ENCODE measurements at regions not wholly inside any gene's neighbourhood (a gene's known extent, or its start where the extent isn't known, plus 50 kb on each side); places are given as distances from the start of the nearest gene placed in this dataset.
A peak's percentile ranks its signal among the peaks of the same experiment; 100 is the strongest.

DNA sequence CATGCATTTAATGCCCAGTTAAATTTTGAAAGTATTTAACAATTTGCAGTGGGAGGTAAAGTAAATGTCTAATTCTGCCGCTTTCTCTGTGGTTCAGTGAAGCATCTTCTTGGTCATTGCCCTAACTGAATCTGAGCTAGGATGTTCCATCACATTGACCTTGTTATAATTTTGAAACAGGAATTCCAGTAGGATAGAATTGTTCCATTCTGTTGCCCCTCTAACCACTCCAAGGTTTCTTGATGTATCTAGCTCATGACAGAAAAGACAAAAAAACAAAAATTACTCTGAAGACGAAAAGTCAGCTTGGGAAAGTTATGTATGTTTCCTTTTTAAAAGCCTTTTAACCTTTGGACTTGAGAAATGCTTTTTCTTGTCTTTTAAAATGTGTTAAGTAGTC lies 297.0 kb upstream of the FAT1 start:
- Histone ChIP-seq H3K4me3 (ENCODE audit: low read depth, low read length) (no peak overlapping the region), H3K27ac (ENCODE audit: extremely low read depth, low read depth, low read length) (no peak overlapping the region), H3K9me3 (ENCODE audit: control insufficient read depth, insufficient read depth, low read depth, low read length) (no peaks in the 10 kb centered on the region), H3K4me1 (ENCODE audit: control insufficient read depth, insufficient read depth, low read length) (no peaks in the 10 kb centered on the region), H3K36me3 (ENCODE audit: control insufficient read depth in 2 of 2, insufficient read depth in 1 of 2, low read length in 2 of 2) (no peaks in the 10 kb centered on the region)
- TF ChIP-seq ZFP37 (tag by site-specific recombination; IDR thresholded peaks at IDR 0.05), result no peak
- no peak for TF ChIP-seq ZNF785 (tag by site-specific recombination; IDR thresholded peaks at IDR 0.05)
- no peak for TF ChIP-seq PRDM4 (tag by site-specific recombination; IDR thresholded peaks at IDR 0.05)
- no peak for TF ChIP-seq BCL11B (tag by site-specific recombination; IDR thresholded peaks at IDR 0.05; ENCODE audit: low read depth)
- no peak for TF ChIP-seq ZNF660 (tag by site-specific recombination; IDR thresholded peaks at IDR 0.05)
- TF ChIP-seq ZNF169 (tag by site-specific recombination; IDR thresholded peaks at IDR 0.05), result no peak
- no peak for TF ChIP-seq ZNF221 (tag by site-specific recombination; IDR thresholded peaks at IDR 0.05; ENCODE audit: borderline replicate concordance)
- TF ChIP-seq ZNF558 (tag by site-specific recombination; IDR thresholded peaks at IDR 0.05), result no peak
- no peak for TF ChIP-seq ZNF248 (tag by site-specific recombination; IDR thresholded peaks at IDR 0.05)
- TF ChIP-seq ZNF843 (tag by site-specific recombination; IDR thresholded peaks at IDR 0.05), result no peak
- no peak for TF ChIP-seq ZFP41 (tag by site-specific recombination; IDR thresholded peaks at IDR 0.05; ENCODE audit: borderline replicate concordance)
- POLR2A ChIA-PET, result no interaction called here
- CTCF ChIA-PET, result no interaction called here

DNA sequence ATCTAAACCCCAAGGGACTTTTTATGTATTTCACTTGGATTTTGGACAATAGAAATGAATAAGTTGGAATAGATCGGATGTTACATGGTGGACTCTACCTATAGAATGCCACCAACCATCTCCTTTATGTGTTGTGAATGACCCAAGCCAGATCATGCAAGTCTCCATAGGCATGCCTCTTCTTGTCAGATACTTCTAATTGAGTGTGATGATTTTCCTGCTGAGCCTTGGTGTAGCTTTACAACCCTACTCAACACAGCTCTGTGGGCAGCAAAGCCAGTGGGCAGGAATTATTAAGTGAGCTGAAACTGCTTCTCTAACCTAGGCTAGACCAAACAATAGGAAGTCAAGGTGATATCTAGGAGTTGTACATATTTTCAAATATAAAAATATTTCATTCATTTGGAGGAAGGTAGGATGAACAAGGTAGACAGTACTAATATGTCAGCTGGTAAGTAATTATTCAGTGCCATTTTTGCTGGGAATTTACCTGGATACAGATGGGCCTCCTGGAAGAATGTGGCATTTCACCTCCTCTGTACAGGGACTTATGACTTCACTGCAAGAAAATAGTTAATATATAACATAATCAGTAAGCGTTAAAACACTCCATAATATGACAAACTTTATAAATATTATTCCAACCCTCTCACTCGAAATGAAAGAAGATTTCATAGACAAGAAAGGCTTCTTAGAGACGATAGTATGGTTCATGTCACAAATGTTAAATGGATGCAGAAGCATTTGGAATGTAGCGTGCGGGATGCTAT lies 298.0 kb upstream of the FAT1 start:
- ChIA-PET CTCF (no interaction called here), POLR2A (no interaction called here)
- Histone ChIP-seq H3K36me3 (ENCODE audit: control insufficient read depth in 2 of 2, insufficient read depth in 1 of 2, low read length in 2 of 2) (no peaks in the 10 kb centered on the region), H3K9me3 (ENCODE audit: control insufficient read depth, insufficient read depth, low read depth, low read length) (no peaks in the 10 kb centered on the region), H3K27ac (ENCODE audit: extremely low read depth, low read depth, low read length) (no peak overlapping the region), H3K4me3 (ENCODE audit: low read depth, low read length) (no peak overlapping the region), H3K4me1 (ENCODE audit: control insufficient read depth, insufficient read depth, low read length) (no peaks in the 10 kb centered on the region)
- TF ChIP-seq, protein P1, sequence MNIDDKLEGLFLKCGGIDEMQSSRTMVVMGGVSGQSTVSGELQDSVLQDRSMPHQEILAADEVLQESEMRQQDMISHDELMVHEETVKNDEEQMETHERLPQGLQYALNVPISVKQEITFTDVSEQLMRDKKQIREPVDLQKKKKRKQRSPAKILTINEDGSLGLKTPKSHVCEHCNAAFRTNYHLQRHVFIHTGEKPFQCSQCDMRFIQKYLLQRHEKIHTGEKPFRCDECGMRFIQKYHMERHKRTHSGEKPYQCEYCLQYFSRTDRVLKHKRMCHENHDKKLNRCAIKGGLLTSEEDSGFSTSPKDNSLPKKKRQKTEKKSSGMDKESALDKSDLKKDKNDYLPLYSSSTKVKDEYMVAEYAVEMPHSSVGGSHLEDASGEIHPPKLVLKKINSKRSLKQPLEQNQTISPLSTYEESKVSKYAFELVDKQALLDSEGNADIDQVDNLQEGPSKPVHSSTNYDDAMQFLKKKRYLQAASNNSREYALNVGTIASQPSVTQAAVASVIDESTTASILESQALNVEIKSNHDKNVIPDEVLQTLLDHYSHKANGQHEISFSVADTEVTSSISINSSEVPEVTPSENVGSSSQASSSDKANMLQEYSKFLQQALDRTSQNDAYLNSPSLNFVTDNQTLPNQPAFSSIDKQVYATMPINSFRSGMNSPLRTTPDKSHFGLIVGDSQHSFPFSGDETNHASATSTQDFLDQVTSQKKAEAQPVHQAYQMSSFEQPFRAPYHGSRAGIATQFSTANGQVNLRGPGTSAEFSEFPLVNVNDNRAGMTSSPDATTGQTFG (tag by site-specific recombination; IDR thresholded peaks at IDR 0.05; ENCODE audit: borderline replicate concordance), result no peak
- TF ChIP-seq ZNF585B (tag by site-specific recombination; IDR thresholded peaks at IDR 0.05) (no peak), ZNF792 (tag by site-specific recombination; IDR thresholded peaks at IDR 0.05) (no peak)

- Histone ChIP-seq H3K4me1 (ENCODE audit: control insufficient read depth, insufficient read depth, low read length) (peaks cover 4% of the 10 kb centered on the region; the same call in 1 of the 2 replicates), H3K4me3 (ENCODE audit: low read depth, low read length) (no peak overlapping the region), H3K9me3 (ENCODE audit: control insufficient read depth, insufficient read depth, low read depth, low read length) (no peaks in the 10 kb centered on the region), H3K36me3 (ENCODE audit: control insufficient read depth in 2 of 2, insufficient read depth in 1 of 2, low read length in 2 of 2) (no peaks in the 10 kb centered on the region), H3K27ac (ENCODE audit: extremely low read depth, low read depth, low read length) (no peak overlapping the region)
- TF ChIP-seq TRIM28 (IDR thresholded peaks at IDR 0.05; ENCODE audit: borderline replicate concordance, low read length), result peak; percentile 89
- 0 out of 2 replicates have a peak, but pooled peaks have one; percentile 30 for TF ChIP-seq TCF7L2 (IDR thresholded peaks at IDR 0.05; ENCODE audit: borderline replicate concordance, low read depth, low read length)
- no peak for TF ChIP-seq ZNF19 (tag by site-specific recombination; IDR thresholded peaks at IDR 0.05; ENCODE audit: low read depth)
- ChIA-PET CTCF (no interaction called here), POLR2A (no interaction called here)
Observed at GRCh38 chr4:187027272-187027671, 303.6 kb upstream of the FAT1 start.

Data from HEK293 (cell line).